Activated B cell treated with CpG ODN at 0.5 μM for 24 hours (primary cell): ENCODE measurements at regions not wholly inside any gene's neighbourhood (a gene's known extent, or its start where the extent isn't known, plus 50 kb on each side); places are given as distances from the start of the nearest gene placed in this dataset.

ENCODE experiments used
- ATAC-seq: fragments of 200-7000 bp; cut with Tn5 transposase; one replicate; pipeline ENCODE4 v1.10.0; 2021; ENCODE audit warnings: low read depth, mild to moderate bottlenecking, moderate library complexity
- CTCF ChIA-PET: fragments of 350-600 bp; sonication (Branson Sonifier 250); formaldehyde crosslinking; loops from one replicate; lab custom pipeline; 2021; ENCODE audit warnings: antibody characterized with exemption; lab: Charles Lee
- POLR2A ChIA-PET: fragments of 350-600 bp; sonication (Branson Sonifier 250); formaldehyde crosslinking; loops from one replicate; lab custom pipeline; 2021; ENCODE audit warnings: antibody characterized with exemption; lab: Charles Lee
- DNase-seq: peaks from one replicate; pipeline ENCODE4 v3.0.0; 2022
- H3K27ac Mint-ChIP-seq: one replicate; pipeline ENCODE4 v1.8.0; 2020; ENCODE audit warnings: mixed read lengths
- H3K27me3 Mint-ChIP-seq: one replicate; pipeline ENCODE4 v1.8.0; 2021; ENCODE audit warnings: mixed read lengths
- H3K36me3 Mint-ChIP-seq: one replicate; pipeline ENCODE4 v1.8.0; 2021; ENCODE audit warnings: low read depth, mixed read lengths
- H3K4me1 Mint-ChIP-seq: one replicate; pipeline ENCODE4 v1.8.0; 2021; ENCODE audit warnings: mixed read lengths
- H3K4me3 Mint-ChIP-seq: one replicate; pipeline ENCODE4 v1.8.0; 2020; ENCODE audit warnings: mild to moderate bottlenecking, mixed read lengths
- H3K9me3 Mint-ChIP-seq: one replicate; pipeline ENCODE4 v1.8.0; 2020; ENCODE audit warnings: mixed read lengths
- intact Hi-C: fragments of 100-400 bp; cut with micrococcal nuclease; formaldehyde crosslinking; loops from one replicate; pipeline ENCODE4 v1.15.1; 2024
- TF ChIP-seq, protein P1 (sequence below): fragments of 200-600 bp; IDR thresholded peaks from one replicate; pipeline ENCODE4 v1.8.0; 2022; ENCODE audit warnings: antibody characterized with exemption, mild to moderate bottlenecking

DNA sequence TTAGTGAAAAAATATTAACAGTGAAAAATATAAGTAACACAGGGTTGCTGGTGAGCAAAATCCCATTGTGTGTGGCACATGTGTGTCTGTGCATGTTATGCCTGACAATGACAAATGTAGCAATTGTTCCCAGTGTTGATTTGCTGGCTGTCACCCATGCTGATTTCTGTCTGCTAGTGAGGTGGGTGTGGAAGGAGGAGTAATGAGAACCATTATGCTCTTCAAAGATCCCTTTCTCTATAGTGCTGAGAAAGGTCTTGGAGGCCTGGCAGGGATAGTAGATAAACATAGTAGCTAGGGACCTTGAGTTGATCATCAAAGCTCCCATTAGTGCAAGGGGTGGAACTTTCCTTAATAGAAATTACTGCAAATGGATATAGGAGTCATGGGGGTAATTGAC lies 152.5 kb upstream of the CLINT1 start:
- no peak overlapping the region for H3K27ac Mint-ChIP-seq
- POLR2A ChIA-PET = no interaction called here
- H3K4me3 Mint-ChIP-seq = no peak overlapping the region
- H3K4me1 Mint-ChIP-seq = no peaks in the 10 kb centered on the region
- ATAC-seq = no peak
- H3K9me3 Mint-ChIP-seq = no peaks in the 10 kb centered on the region
- CTCF ChIA-PET = interaction anchor here (0.8 kb wide), 1 partner anchor 76 kb away, joined by 3 read pairs; no protein-coding TSS in a partner anchor
- DNase-seq = no peak
- peaks cover 18% of the 10 kb centered on the region for H3K27me3 Mint-ChIP-seq
- no peaks in the 10 kb centered on the region for H3K36me3 Mint-ChIP-seq
- intact Hi-C loops = no loop called here
- TF ChIP-seq, protein P1, sequence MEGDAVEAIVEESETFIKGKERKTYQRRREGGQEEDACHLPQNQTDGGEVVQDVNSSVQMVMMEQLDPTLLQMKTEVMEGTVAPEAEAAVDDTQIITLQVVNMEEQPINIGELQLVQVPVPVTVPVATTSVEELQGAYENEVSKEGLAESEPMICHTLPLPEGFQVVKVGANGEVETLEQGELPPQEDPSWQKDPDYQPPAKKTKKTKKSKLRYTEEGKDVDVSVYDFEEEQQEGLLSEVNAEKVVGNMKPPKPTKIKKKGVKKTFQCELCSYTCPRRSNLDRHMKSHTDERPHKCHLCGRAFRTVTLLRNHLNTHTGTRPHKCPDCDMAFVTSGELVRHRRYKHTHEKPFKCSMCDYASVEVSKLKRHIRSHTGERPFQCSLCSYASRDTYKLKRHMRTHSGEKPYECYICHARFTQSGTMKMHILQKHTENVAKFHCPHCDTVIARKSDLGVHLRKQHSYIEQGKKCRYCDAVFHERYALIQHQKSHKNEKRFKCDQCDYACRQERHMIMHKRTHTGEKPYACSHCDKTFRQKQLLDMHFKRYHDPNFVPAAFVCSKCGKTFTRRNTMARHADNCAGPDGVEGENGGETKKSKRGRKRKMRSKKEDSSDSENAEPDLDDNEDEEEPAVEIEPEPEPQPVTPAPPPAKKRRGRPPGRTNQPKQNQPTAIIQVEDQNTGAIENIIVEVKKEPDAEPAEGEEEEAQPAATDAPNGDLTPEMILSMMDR = no peak

DNA sequence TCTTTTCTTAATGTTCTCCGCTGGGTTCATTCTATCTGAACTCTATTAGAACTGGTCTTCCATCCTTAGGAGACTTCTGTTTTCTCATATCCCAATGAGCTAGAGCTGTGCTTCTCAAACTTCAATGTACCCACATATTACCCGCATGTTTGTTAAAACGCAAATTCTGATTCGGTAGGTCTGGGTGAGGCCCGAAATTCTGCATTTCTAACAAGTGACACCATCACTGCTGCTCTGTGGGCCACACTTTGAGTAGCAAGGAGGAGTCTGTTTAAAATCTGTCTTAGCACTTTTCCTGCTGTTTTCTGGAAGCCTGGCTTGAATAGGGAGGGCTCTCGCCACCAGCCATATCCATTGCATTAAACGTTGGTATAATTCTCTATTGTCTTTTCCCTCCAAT lies 151.9 kb upstream of the CLINT1 start:
- DNase-seq (no peak), ATAC-seq (no peak)
- Mint-ChIP-seq H3K27ac (no peak overlapping the region), H3K4me1 (no peaks in the 10 kb centered on the region), H3K4me3 (no peak overlapping the region), H3K36me3 (no peaks in the 10 kb centered on the region), H3K9me3 (no peaks in the 10 kb centered on the region), H3K27me3 (peaks cover 18% of the 10 kb centered on the region)
- ChIA-PET POLR2A (no interaction called here), CTCF (no interaction called here)
- TF ChIP-seq, protein P1 = no peak
- intact Hi-C loops = no loop called here

DNA sequence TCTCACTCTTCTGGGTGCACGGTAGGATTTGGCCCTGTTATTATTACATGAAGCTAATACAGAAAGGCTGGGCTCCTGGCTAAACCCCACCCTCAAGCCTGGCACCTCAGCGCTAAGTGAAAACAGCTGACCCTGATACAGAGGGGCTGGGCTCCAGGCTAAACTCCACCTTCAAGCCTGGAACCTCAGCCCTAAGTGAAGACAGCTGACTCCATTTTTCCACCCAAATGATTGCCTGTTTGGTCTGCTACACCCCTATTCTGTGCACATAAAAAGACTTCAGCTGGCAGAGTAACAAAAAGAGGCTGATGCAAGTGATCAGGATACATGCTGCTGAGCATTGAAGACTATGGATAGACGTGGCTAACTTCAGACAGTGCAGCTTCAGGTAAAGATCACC lies 148.4 kb upstream of the CLINT1 start:
- Mint-ChIP-seq H3K36me3 (no peaks in the 10 kb centered on the region), H3K27me3 (peaks cover 8% of the 10 kb centered on the region), H3K4me1 (no peaks in the 10 kb centered on the region), H3K4me3 (no peak overlapping the region), H3K9me3 (no peaks in the 10 kb centered on the region), H3K27ac (no peak overlapping the region)
- ATAC-seq = no peak
- ChIA-PET CTCF (no interaction called here), POLR2A (no interaction called here)
- TF ChIP-seq, protein P1 = no peak
- intact Hi-C loops = no loop called here
- no peak for DNase-seq

DNA sequence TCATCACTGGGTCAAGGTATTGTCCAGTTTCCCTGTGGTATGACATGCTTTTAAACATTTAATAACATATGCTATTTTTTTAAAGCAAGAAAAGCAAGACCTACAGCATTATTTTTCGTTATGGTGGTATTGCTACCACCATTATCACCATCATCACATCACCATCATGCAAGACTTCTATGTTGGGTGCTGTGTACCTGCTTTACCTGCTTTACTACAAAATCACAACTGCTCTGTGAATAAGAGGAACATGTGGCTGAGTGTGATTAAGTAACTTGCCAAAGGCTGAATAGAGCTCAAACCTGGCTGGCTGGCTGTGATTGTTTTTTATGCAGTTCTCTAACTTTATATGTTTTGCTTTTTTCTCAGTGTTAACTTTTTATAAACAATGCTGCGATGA lies 140.8 kb upstream of the CLINT1 start:
- Mint-ChIP-seq H3K27ac (no peak overlapping the region), H3K4me3 (no peak overlapping the region), H3K36me3 (no peaks in the 10 kb centered on the region), H3K4me1 (no peaks in the 10 kb centered on the region), H3K9me3 (no peaks in the 10 kb centered on the region), H3K27me3 (no peaks in the 10 kb centered on the region)
- intact Hi-C loops = loop anchor here (5.0 kb wide), 1 partner anchor 52 kb away; no protein-coding TSS in a partner anchor
- ChIA-PET POLR2A (no interaction called here), CTCF (no interaction called here)
- no peak for ATAC-seq
- TF ChIP-seq, protein P1 = no peak
- no peak for DNase-seq

DNA sequence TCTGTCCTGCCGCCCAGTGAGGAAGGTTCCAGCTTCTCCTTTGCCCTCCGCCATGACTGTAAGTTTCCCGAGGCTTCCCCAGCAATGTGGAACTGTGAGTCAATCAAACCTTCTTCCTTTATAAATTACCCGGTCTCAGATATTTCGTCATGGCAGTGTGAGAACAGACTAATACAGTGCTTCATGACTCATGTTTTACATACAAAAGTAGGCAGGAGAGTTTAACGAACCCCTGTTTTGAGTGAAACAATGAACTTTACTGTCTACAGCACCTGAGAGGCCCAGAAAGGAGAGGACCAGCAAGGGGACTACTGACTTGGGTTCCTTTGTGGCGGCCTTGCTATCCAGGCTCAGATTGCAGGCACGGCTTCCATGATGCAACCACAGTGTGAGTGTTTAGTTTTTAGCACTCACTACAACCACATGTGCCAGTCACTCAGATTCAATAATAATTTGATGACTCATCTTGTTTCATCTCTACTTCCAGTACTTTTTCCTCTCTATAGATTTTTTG lies 139.1 kb upstream of the CLINT1 start:
- no peak for ATAC-seq
- no peaks in the 10 kb centered on the region for H3K36me3 Mint-ChIP-seq
- TF ChIP-seq, protein P1 = no peak
- H3K27ac Mint-ChIP-seq = no peak overlapping the region
- no peak for DNase-seq
- H3K27me3 Mint-ChIP-seq = no peaks in the 10 kb centered on the region
- ChIA-PET POLR2A (no interaction called here), CTCF (no interaction called here)
- H3K4me3 Mint-ChIP-seq = no peak overlapping the region
- intact Hi-C loops = loop anchor here (5.0 kb wide), 1 partner anchor 51 kb away; no protein-coding TSS in a partner anchor
- no peaks in the 10 kb centered on the region for H3K9me3 Mint-ChIP-seq
- H3K4me1 Mint-ChIP-seq = no peaks in the 10 kb centered on the region
